K562 (cell line): ENCODE measurements at regions not wholly inside any gene's neighbourhood (a gene's known extent, or its start where the extent isn't known, plus 50 kb on each side); places are given as distances from the start of the nearest gene placed in this dataset.

Experiments used
- ATAC-seq: fragments of 200-7000 bp; cut with Tn5 transposase; 3 replicates; pipeline ENCODE4 v1.9.1; 2020; ENCODE audit warnings: moderate library complexity
- BruUV-seq: library from RNA; stranded (reverse); fragments of 400-500 nt; replicated peaks from 2 replicates; lab custom pipeline; 2021; lab: Mats Ljungman, UMichigan
- CTCF ChIA-PET: fragments of 300-600 bp; formaldehyde crosslinking; extraction: SDS; loops from one replicate; lab custom pipeline; 2021; ENCODE audit warnings: low intra/inter-chr PET ratio; lab: Yijun Ruan, JAX
- POLR2A ChIA-PET: fragments of 300-600, 350-650 bp; sonication (Branson Sonifier 250); formaldehyde crosslinking; extraction: SDS; loops from one replicate; lab custom pipeline; 2021; ENCODE audit warnings: antibody characterized with exemption, inconsistent platforms; lab: Yijun Ruan, JAX
- DNase-seq, 4 experiments: peaks; one replicate each; pipeline versions ENCODE4 v3.0.0 to v3.0.0-alpha.2; 2011 to 2018; ENCODE audit warnings: low spot score in 3 of 4, mixed read lengths in 3 of 4; ENCODE audit errors: extremely low read depth in 1 of 4
- FAIRE-seq: peaks from 2 replicates; lab custom pipeline; 2011; peaks lifted over from hg19 to GRCh38; lab: Jason Lieb, UNC
- H2AFZ ChIP-seq: 2 replicates; pipeline ENCODE4 v1.6.0; 2011; ENCODE audit warnings: low read depth, low read length, control low read depth, inconsistent platforms
- H3K27ac ChIP-seq: fragments of 200-600 bp; 3 replicates; pipeline ENCODE4 v1.8.0; 2011; ENCODE audit warnings: low read depth, mild to moderate bottlenecking, control low read depth, inconsistent platforms, low read length, moderate library complexity, mixed read lengths; ENCODE audit errors: extremely low read depth
- H3K27me3 ChIP-seq, 2 experiments: fragments of 300-600 bp in 1 of 2; 2 replicates in 1 of 2; 3 replicates in 1 of 2; pipeline versions ENCODE4 v1.6.0 to v1.8.0; 2011; ENCODE audit warnings: inconsistent platforms in 2 of 2, low read length in 2 of 2, mild to moderate bottlenecking in 1 of 2, mixed read lengths in 1 of 2, moderate library complexity in 1 of 2; ENCODE audit not compliant: control insufficient read depth in 2 of 2, insufficient read depth in 2 of 2
- H3K36me3 ChIP-seq: fragments of 300-600 bp; 3 replicates; pipeline ENCODE4 v1.8.0; 2011; ENCODE audit warnings: mild to moderate bottlenecking, low read length, inconsistent platforms; ENCODE audit not compliant: control insufficient read depth, insufficient read depth
- H3K4me1 ChIP-seq, 2 experiments: fragments of 200-600 bp in 1 of 2; replicated peaks in 1 of 2; 2 replicates in 1 of 2; 3 replicates in 1 of 2; pipeline versions ENCODE4 v1.5.1 to v1.8.0; 2011; ENCODE audit warnings: inconsistent platforms in 2 of 2, low read length in 2 of 2, mild to moderate bottlenecking in 1 of 2, mixed read lengths in 1 of 2, moderate library complexity in 1 of 2; ENCODE audit not compliant: control insufficient read depth in 2 of 2, insufficient read depth in 2 of 2
- H3K4me2 ChIP-seq: 2 replicates; pipeline ENCODE4 v1.6.1; 2011; ENCODE audit warnings: low read length, control low read depth, inconsistent platforms, mixed read lengths; ENCODE audit not compliant: insufficient read depth
- H3K4me3 ChIP-seq: fragments of 200-600 bp; sonication (generic), shearing (Covaris generic); 2 replicates; pipeline ENCODE4 v1.5.1; 2016; ENCODE audit warnings: control low read depth, inconsistent platforms
- H3K79me2 ChIP-seq: fragments of 200-600 bp; 3 replicates; pipeline ENCODE4 v1.8.0; 2011; ENCODE audit warnings: low read length, inconsistent platforms; ENCODE audit not compliant: control insufficient read depth, insufficient read depth
- H3K9ac ChIP-seq, 2 experiments: 2 replicates each; pipeline versions ENCODE4 v1.6.0 to v1.6.1; 2011; ENCODE audit warnings: low read depth in 2 of 2, low read length in 2 of 2, control low read depth in 1 of 2, inconsistent platforms in 1 of 2, mild to moderate bottlenecking in 1 of 2, mixed read lengths in 1 of 2; ENCODE audit not compliant: insufficient read depth in 1 of 2
- H3K9me1 ChIP-seq: one replicate; pipeline ENCODE4 v1.6.0; 2011; ENCODE audit warnings: inconsistent platforms, mild to moderate bottlenecking, low read length, moderate library complexity; ENCODE audit not compliant: control insufficient read depth, insufficient read depth
- H3K9me3 ChIP-seq: replicated peaks from 2 replicates; pipeline ENCODE4 v1.5.1; 2011; ENCODE audit warnings: low read depth, low read length, inconsistent platforms; ENCODE audit not compliant: control insufficient read depth, insufficient read depth
- H4K20me1 ChIP-seq: replicated peaks from 2 replicates; pipeline ENCODE4 v1.6.1; 2011; ENCODE audit warnings: low read length, inconsistent platforms, mixed read lengths; ENCODE audit not compliant: control insufficient read depth, insufficient read depth
- CBX3 ChIP-seq, 2 experiments: IDR thresholded peaks; 1 replicate in 1 of 2; 2 replicates in 1 of 2; pipeline ENCODE4 v1.6.1; 2012; ENCODE audit warnings: inconsistent platforms in 2 of 2, low read length in 2 of 2, borderline replicate concordance in 1 of 2, control low read depth in 1 of 2
- FOXO4 ChIP-seq: fragments of 450-650 bp; formaldehyde crosslinking; IDR thresholded peaks from 2 replicates; pipeline ENCODE4 v1.4.0; 2020; ENCODE audit warnings: mild to moderate bottlenecking, moderate library complexity
- HMGN3 ChIP-seq: IDR thresholded peaks from 2 replicates; pipeline ENCODE4 v1.6.1; 2011; ENCODE audit warnings: borderline replicate concordance, low read depth, mild to moderate bottlenecking, mixed read lengths, low read length; ENCODE audit not compliant: insufficient read length; ENCODE audit errors: extremely low read depth
- KDM5B ChIP-seq: fragments of 200-600 bp; sonication (generic); IDR thresholded peaks from 2 replicates; pipeline ENCODE4 v1.6.1; 2012; ENCODE audit warnings: low read depth, mild to moderate bottlenecking, moderate library complexity, low read length, control low read depth, inconsistent platforms; ENCODE audit not compliant: insufficient replicate concordance
- MEF2D ChIP-seq: conservative IDR thresholded peaks from 2 replicates; pipeline ENCODE4 v1.6.1; 2016; ENCODE audit warnings: low read depth, missing genetic modification characterization, missing compliant biosample characterization
- PTBP1 ChIP-seq: fragments of 200-400 bp; formaldehyde crosslinking; IDR thresholded peaks from 2 replicates; pipeline ENCODE4 v1.6.1; 2017; ENCODE audit warnings: low read depth, low read length
- RCOR1 ChIP-seq, 2 experiments: IDR thresholded peaks; 2 replicates each; pipeline ENCODE4 v1.6.1; 2012; ENCODE audit warnings: low read depth in 2 of 2, low read length in 2 of 2, borderline replicate concordance in 1 of 2, improper control_type of control experiment in 1 of 2
- TEAD4 ChIP-seq, 2 experiments: sonication (generic) in 1 of 2; formaldehyde crosslinking in 1 of 2; IDR thresholded peaks; 2 replicates each; pipeline versions ENCODE4 v1.6.1 to v1.8.0; 2012 to 2022; ENCODE audit warnings: borderline replicate concordance in 1 of 2, inconsistent platforms in 1 of 2, low read length in 1 of 2, mild to moderate bottlenecking in 1 of 2, missing genetic modification reagents in 1 of 2
- ZNF3 ChIP-seq: fragments of 250-450 bp; sonication (Bioruptor Pico); IDR thresholded peaks from 2 replicates; pipeline ENCODE4 v1.5.0; 2021; ENCODE audit warnings: mild to moderate bottlenecking, moderate library complexity
- ZNF445 ChIP-seq: fragments of 250-450 bp; sonication (Bioruptor Pico); IDR thresholded peaks from 2 replicates; pipeline ENCODE4 v1.4.0; 2020; ENCODE audit warnings: low read depth, mild to moderate bottlenecking, moderate library complexity
- ZNF583 ChIP-seq: fragments of 250-450 bp; sonication (Bioruptor Pico); IDR thresholded peaks from 2 replicates; pipeline ENCODE4 v1.4.0; 2020
- WGBS: fragments of 100-300 bp; shearing (Covaris generic); methylation state at CpG from one replicate; pipeline ENCODE4 v1.1.6; 2016; ENCODE audit warnings: low coverage, mixed read lengths; ENCODE audit not compliant: insufficient coverage; ENCODE audit errors: missing lambda C conversion rate; 5-methylcytosine and 5-hydroxymethylcytosine counted together
- in situ Hi-C: fragments of 300-500 bp; cut with MboI; formaldehyde crosslinking; loops from 4 replicates; pipeline ENCODE4 v1.15.0; 2018; ENCODE audit warnings: inconsistent platforms, mixed read lengths
- intact Hi-C: fragments of 100-400 bp; cut with micrococcal nuclease; formaldehyde crosslinking; loops from 2 replicates; pipeline ENCODE4 v1.14.2; 2022
- TF ChIP-seq, protein P1 (sequence below): fragments of 450-650 bp; IDR thresholded peaks from 2 replicates; pipeline ENCODE4 v1.6.1; 2017; ENCODE audit warnings: antibody characterized with exemption

DNA sequence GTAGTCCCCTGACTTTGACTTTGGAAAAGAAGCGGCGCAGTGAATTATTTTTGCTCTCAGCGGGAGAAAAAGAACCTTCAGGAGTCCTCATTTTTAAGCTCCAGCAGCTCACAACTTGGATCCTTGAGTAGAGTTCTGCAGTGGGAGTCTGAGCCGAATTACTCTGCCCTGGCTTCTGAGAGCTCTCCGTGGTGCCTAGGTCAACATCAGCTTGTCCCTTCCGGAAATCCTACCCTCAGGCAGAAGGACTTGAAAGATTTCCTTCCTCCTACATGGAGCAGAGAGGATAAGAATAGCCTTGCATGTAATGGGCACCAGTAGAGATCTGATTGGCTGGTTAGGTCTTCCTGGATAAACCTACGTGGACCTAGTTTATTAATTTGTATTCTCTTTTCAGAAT is 549.7 kb upstream of the TENM3 start:
- no peak overlapping the region for H3K9ac ChIP-seq
- no peaks in the 10 kb centered on the region for H3K9me3 ChIP-seq
- H4K20me1 ChIP-seq, result no peaks in the 10 kb centered on the region
- no TSS peak for BruUV-seq
- in situ Hi-C loops, result no loop called here
- CTCF ChIA-PET, result no interaction called here
- no peak overlapping the region for H3K27ac ChIP-seq
- H3K9me1 ChIP-seq, result no peaks in the 10 kb centered on the region
- no peak for FAIRE-seq
- no peak overlapping the region for H3K4me3 ChIP-seq
- no peaks in the 10 kb centered on the region for H3K4me1 ChIP-seq
- H2AFZ ChIP-seq, result no peak overlapping the region
- no peaks in the 10 kb centered on the region for H3K79me2 ChIP-seq
- no peak for DNase-seq
- intact Hi-C loops, result no loop called here
- no peak overlapping the region for H3K4me2 ChIP-seq
- no peak for ATAC-seq
- POLR2A ChIA-PET, result no interaction called here
- 0% methylated on average over 7 of the region's 7 CpGs for WGBS
- no peaks in the 10 kb centered on the region for H3K36me3 ChIP-seq
- H3K27me3 ChIP-seq, result no peaks in the 10 kb centered on the region
- TF ChIP-seq CBX3 (IDR thresholded peaks at IDR 0.05; ENCODE audit: borderline replicate concordance in 1 of 2, low read length in 2 of 2), result no peak
- TF ChIP-seq ZNF583 (CRISPR knock-in tag), result no peak
- no peak for TF ChIP-seq FOXO4
- no peak for TF ChIP-seq HMGN3
- no peak for TF ChIP-seq ZNF445
- no peak for TF ChIP-seq KDM5B
- no peak for TF ChIP-seq ZNF3 (CRISPR knock-in tag)
- TF ChIP-seq, protein P1, sequence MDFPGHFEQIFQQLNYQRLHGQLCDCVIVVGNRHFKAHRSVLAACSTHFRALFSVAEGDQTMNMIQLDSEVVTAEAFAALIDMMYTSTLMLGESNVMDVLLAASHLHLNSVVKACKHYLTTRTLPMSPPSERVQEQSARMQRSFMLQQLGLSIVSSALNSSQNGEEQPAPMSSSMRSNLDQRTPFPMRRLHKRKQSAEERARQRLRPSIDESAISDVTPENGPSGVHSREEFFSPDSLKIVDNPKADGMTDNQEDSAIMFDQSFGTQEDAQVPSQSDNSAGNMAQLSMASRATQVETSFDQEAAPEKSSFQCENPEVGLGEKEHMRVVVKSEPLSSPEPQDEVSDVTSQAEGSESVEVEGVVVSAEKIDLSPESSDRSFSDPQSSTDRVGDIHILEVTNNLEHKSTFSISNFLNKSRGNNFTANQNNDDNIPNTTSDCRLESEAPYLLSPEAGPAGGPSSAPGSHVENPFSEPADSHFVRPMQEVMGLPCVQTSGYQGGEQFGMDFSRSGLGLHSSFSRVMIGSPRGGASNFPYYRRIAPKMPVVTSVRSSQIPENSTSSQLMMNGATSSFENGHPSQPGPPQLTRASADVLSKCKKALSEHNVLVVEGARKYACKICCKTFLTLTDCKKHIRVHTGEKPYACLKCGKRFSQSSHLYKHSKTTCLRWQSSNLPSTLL, result no peak
- TF ChIP-seq MEF2D (tag), result no peak
- no peak for TF ChIP-seq TEAD4 (IDR thresholded peaks at IDR 0.05; ENCODE audit: low read length)
- no peak for TF ChIP-seq TEAD4 (CRISPR knock-in tag; IDR thresholded peaks at IDR 0.05; ENCODE audit: borderline replicate concordance)
- TF ChIP-seq PTBP1, result no peak
- no peak for TF ChIP-seq RCOR1 (IDR thresholded peaks at IDR 0.05; ENCODE audit: borderline replicate concordance in 1 of 2, low read depth in 2 of 2, low read length in 2 of 2)
